Suprapubic skin (tissue), 4 donors: ENCODE measurements at regions not wholly inside any gene's neighbourhood (a gene's known extent, or its start where the extent isn't known, plus 50 kb on each side); places are given as distances from the start of the nearest gene placed in this dataset.

Experiments
- DNase-seq, 2 donors: peaks; one replicate each; pipeline ENCODE4 v3.0.0-alpha.2; 2019; ENCODE audit warnings: low spot score in 2 of 2
- H3K27ac ChIP-seq: fragments of 200-600 bp; sonication (generic); one replicate; pipeline ENCODE4 v1.5.1; 2019
- H3K27me3 ChIP-seq: fragments of 200-600 bp; sonication (generic); one replicate; pipeline ENCODE4 v1.5.1; 2019
- H3K36me3 ChIP-seq: fragments of 200-600 bp; sonication (generic); one replicate; pipeline ENCODE4 v1.5.1; 2019
- H3K4me1 ChIP-seq: fragments of 200-600 bp; sonication (generic); one replicate; pipeline ENCODE4 v1.5.1; 2019
- H3K4me3 ChIP-seq: fragments of 200-600 bp; sonication (generic); one replicate; pipeline ENCODE4 v1.5.1; 2019; ENCODE audit warnings: mild to moderate bottlenecking
- H3K9me3 ChIP-seq: fragments of 200-600 bp; sonication (generic); one replicate; pipeline ENCODE4 v1.5.1; 2019
- CTCF ChIP-seq, 2 donors: fragments of 200-600 bp in 1 of 2; fragments of 450-650 bp in 1 of 2; sonication (generic) in 1 of 2; IDR thresholded peaks; one replicate each; pipeline ENCODE4 v1.5.1; 2016 to 2019; ENCODE audit warnings: antibody characterized with exemption in 2 of 2, mild to moderate bottlenecking in 1 of 2, moderate library complexity in 1 of 2
- EP300 ChIP-seq: sonication (generic); formaldehyde crosslinking; IDR thresholded peaks from one replicate; pipeline ENCODE4 v1.6.1; 2017; ENCODE audit warnings: antibody characterized with exemption
- POLR2A ChIP-seq, 2 donors: fragments of 450-650 bp; IDR thresholded peaks; one replicate each; pipeline ENCODE4 v1.6.1; 2017; ENCODE audit warnings: antibody characterized with exemption in 2 of 2, mild to moderate bottlenecking in 2 of 2, moderate library complexity in 2 of 2
- POLR2AphosphoS5 ChIP-seq, 3 donors: sonication (generic); formaldehyde crosslinking; IDR thresholded peaks; one replicate each; pipeline ENCODE4 v1.6.1; 2017; ENCODE audit warnings: antibody characterized with exemption in 3 of 3
- WGBS: methylation state at CpG from one replicate; pipeline ENCODE4 v1.1.5; 2018; 5-methylcytosine and 5-hydroxymethylcytosine counted together

DNA sequence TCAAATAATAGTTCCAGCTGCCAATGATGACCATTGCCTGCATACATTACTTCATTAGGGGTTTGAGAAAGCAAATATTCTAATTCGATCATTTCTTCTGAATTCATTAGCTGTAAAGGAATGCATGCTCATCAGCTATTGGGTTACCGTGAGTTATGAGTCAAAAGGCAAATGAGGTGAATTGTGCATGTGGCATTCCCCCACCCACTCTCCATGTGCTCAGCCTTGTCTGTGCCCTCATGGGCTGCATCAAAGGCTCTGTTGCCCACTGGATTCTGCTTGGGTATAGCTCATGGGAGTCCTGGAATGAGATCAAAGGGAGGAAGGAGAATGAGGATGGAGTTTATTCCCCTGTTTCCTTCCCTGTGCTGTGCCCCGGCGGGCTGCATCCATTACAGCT is 99.3 kb upstream of the CHRNA7 start:
- Histone ChIP-seq H3K4me1 (no peaks in the 10 kb centered on the region), H3K36me3 (no peaks in the 10 kb centered on the region), H3K9me3 (no peaks in the 10 kb centered on the region), H3K27ac (no peak overlapping the region), H3K4me3 (no peak overlapping the region), H3K27me3 (no peaks in the 10 kb centered on the region)
- 65% methylated on average over 4 of the region's 4 CpGs for WGBS
- DNase-seq = no peak
- no peak for TF ChIP-seq CTCF (IDR thresholded peaks at IDR 0.05)
- TF ChIP-seq POLR2AphosphoS5 (IDR thresholded peaks at IDR 0.05) = no peak
- TF ChIP-seq POLR2A (IDR thresholded peaks at IDR 0.05) = no peak
- TF ChIP-seq EP300 = no peak

- H3K4me3 ChIP-seq = no peak overlapping the region
- H3K4me1 ChIP-seq = no peaks in the 10 kb centered on the region
- TF ChIP-seq POLR2AphosphoS5 (IDR thresholded peaks at IDR 0.05) (no peak), POLR2A (IDR thresholded peaks at IDR 0.05) (no peak), CTCF (IDR thresholded peaks at IDR 0.05) (no peak), EP300 (no peak)
- DNase-seq = no peak
- H3K9me3 ChIP-seq = no peaks in the 10 kb centered on the region
- no peak overlapping the region for H3K27ac ChIP-seq
- 67% methylated on average over 5 of the region's 5 CpGs for WGBS
- no peaks in the 10 kb centered on the region for H3K27me3 ChIP-seq
- H3K36me3 ChIP-seq = no peaks in the 10 kb centered on the region
Observed at GRCh38 chr15:31932576-31932975, 97.7 kb upstream of the CHRNA7 start.

DNA sequence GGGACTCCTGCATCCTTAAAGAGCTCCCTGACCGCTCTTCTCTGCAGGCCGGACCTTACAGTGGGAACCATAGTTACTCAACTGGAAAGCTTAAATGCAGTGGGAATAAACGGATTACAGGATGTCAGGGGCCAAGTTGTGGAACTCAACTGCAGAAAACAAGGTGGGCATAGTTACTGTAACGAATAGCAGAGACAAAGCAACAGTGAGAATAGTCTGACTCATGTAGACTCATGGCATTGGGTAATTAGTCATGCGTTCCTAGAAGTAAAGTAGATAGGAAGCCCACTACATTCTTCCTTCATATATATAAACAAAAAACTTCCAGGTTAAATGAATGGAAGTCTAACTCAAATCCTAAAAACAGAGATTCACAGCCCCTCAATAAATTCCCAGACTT is 95.5 kb upstream of the CHRNA7 start:
- Histone ChIP-seq H3K9me3 (no peaks in the 10 kb centered on the region), H3K27me3 (no peaks in the 10 kb centered on the region), H3K27ac (no peak overlapping the region), H3K4me3 (no peak overlapping the region), H3K36me3 (no peaks in the 10 kb centered on the region), H3K4me1 (no peaks in the 10 kb centered on the region)
- DNase-seq = no peak
- TF ChIP-seq POLR2A (IDR thresholded peaks at IDR 0.05) (no peak), EP300 (no peak), POLR2AphosphoS5 (IDR thresholded peaks at IDR 0.05) (no peak), CTCF (IDR thresholded peaks at IDR 0.05) (no peak)
- 67% methylated on average over 5 of the region's 5 CpGs for WGBS

- no peak for DNase-seq
- Histone ChIP-seq H3K36me3 (no peaks in the 10 kb centered on the region), H3K27ac (no peak overlapping the region), H3K9me3 (peaks cover 14% of the 10 kb centered on the region), H3K27me3 (peaks cover 9% of the 10 kb centered on the region), H3K4me1 (no peaks in the 10 kb centered on the region), H3K4me3 (no peak overlapping the region)
- no peak for TF ChIP-seq POLR2A (IDR thresholded peaks at IDR 0.05)
- TF ChIP-seq POLR2AphosphoS5 (IDR thresholded peaks at IDR 0.05) = no peak
- TF ChIP-seq CTCF (IDR thresholded peaks at IDR 0.05) = no peak
- TF ChIP-seq EP300 = no peak
- 66% methylated on average over 4 of the region's 4 CpGs for WGBS
Observed at GRCh38 chr15:31953478-31953877, 76.8 kb upstream of the CHRNA7 start.

DNA sequence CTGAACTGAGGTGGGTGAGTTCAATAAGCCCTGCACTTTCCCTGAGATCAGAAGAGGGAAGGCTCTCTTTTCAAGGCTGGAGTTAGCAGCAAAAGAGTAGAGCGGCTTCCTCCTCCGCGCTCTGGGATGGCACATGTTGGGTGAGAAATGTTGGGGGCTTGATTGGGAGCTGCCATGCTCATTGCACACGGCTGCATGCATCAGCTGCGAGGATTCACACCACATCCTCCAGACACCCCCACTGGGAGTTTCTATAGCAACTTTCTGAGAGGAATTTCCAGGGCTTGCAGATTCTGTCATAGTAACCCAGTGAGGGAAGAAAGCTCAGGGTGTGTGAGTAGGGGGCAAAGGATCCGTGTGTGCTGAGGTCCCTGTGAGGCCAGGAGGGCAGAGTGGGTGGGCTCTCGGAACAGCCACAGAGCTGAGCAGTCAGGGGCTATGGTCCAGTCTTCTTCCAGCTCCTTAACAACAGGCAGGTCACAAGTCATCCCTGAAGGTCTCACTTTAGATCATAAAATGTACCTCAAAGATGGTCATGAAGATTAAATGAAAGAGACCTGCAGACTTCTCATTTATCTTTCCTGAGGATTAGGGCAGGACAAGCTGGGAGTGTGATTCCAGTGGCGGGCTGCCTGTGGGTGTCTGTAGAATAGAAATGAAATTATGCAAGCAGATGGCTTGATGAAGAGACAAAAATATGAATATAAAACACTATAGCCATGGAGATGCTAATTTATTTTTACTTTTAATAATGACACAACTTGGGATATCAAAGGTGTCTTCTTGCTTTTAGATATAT is 75.7 kb upstream of the CHRNA7 start:
- no peak for TF ChIP-seq POLR2AphosphoS5 (IDR thresholded peaks at IDR 0.05)
- TF ChIP-seq EP300 = no peak
- no peak for TF ChIP-seq CTCF (IDR thresholded peaks at IDR 0.05)
- no peaks in the 10 kb centered on the region for H3K4me1 ChIP-seq
- no peak overlapping the region for H3K27ac ChIP-seq
- no peaks in the 10 kb centered on the region for H3K36me3 ChIP-seq
- peaks cover 9% of the 10 kb centered on the region for H3K27me3 ChIP-seq
- no peak overlapping the region for H3K4me3 ChIP-seq
- peaks cover 16% of the 10 kb centered on the region for H3K9me3 ChIP-seq
- WGBS = 85% methylated on average over 8 of the region's 8 CpGs
- no peak for DNase-seq
